GM21381 (cell line): ENCODE measurements at regions not wholly inside any gene's neighbourhood (a gene's known extent, or its start where the extent isn't known, plus 50 kb on each side); places are given as distances from the start of the nearest gene placed in this dataset.

ENCODE experiments used
- ATAC-seq: cut with Tn5 transposase; IDR thresholded peaks from one replicate; pipeline ENCODE4 v1.9.1; 2021; ENCODE audit warnings: mild to moderate bottlenecking, moderate library complexity; ENCODE audit not compliant: unreplicated experiment

DNA sequence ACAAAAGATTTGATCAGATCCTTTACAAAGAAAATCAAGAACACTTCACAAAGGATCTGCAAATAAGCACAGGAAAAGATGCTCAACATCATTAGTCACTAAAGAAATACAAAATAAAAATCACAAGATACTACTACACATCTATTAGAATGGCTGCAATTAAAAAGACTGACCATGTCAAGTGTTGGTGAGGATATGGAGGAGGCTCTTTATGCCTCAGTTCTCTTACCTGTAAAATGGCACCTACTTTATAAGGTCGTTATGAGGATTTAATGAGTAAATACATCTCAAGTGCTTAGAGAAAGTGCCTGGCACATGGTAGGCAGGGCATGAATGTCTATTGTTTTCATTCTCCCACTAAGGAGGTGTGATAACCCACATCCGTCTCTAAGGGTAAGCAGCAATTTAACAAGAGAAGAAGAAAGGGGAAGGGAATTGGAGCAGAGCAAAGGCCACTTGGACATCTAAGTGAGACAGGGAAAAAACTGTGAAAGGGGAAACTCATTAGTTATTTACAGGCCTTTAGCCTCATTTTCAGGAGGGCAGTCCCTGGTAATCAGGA lies 157.5 kb upstream of the NFE2L3 start:
- ATAC-seq, result no peak

- ATAC-seq, result no peak
Measured at GRCh38 chr7:25995216-25995615, 156.8 kb upstream of the NFE2L3 start.

- no peak for ATAC-seq
Measured at GRCh38 chr7:25996006-25996408, 156.0 kb upstream of the NFE2L3 start.

DNA sequence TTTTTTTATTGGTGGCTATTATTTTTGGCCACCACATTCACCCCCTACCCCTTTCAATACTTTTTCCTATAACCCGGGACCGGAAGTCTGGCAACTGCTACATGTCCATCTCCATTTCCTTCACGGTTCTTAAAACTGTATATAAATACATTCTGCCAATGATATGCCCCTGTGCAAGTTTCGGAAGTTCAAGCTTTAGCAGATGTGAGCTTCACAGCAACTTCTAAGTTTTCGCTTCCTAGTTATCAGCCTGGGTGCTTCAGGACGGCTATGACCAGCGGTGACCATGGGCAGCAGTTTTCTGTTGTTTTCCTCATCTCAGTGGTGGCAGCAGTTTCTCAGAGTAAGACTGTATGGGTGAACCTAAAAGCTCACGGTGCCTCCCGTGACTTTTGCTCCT lies 153.5 kb upstream of the NFE2L3 start:
- ATAC-seq, result no peak

DNA sequence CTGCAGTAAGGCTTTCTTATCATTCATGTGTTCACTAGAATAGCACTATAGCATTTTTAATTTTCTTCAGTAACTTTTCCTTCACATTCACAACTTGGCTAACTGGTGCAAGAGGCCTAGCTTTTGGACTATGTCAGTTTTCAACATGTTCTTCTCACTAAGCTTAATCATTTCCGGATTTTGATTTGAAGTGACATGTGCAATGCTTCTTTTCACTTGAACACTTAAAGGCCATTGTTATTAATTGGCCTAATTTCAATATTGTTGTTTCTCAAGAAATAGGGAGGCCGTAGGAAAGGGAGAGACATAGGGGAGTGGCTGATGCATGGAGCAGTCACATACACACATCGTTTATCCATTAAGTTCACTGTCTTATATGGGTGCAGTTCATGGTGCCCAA lies 151.2 kb upstream of the NFE2L3 start:
- ATAC-seq, result no peak

GRCh38 chr7:26001662-26002244 lies 150.2 kb upstream of the NFE2L3 start:
- ATAC-seq, result no peak

DNA sequence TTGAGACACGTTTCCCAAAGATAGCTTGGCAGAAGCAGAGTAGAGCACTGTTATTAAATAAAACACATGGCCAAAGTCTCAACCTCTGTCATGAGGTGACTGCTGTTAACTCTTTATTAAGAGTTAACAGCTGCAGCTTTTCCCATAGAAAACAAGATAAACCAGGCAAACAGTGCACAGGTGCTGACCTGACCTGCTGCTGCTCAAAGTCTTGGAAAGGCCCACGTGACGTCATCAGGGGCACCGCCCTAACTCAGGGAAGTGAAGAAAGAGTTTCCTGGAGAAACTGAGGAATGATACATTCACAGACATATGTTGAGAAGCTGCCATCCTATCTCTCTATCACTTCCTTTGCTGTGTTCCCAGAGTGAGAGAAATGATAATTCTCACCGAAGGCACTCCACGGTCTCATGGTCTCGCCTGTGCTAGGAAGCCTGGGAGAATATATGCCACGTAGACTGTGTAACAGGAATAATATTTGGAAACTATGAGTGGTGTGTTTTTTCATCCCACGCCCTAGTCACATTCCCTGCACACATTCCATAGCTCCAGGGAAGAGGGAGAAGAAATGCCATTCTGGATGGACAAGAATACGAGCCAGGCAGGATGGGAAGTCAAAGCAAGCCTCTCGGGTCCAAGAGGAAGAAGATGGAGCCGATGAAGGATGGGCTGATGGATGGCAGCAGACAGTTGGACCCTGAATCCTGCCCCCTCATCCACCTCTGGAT lies 146.2 kb upstream of the NFE2L3 start:
- ATAC-seq, result no peak

- no peak for ATAC-seq
Measured at GRCh38 chr7:26006426-26006825, 145.6 kb upstream of the NFE2L3 start.

GRCh38 chr7:26007510-26007909 lies 144.5 kb upstream of the NFE2L3 start:
- ATAC-seq, result no peak

DNA sequence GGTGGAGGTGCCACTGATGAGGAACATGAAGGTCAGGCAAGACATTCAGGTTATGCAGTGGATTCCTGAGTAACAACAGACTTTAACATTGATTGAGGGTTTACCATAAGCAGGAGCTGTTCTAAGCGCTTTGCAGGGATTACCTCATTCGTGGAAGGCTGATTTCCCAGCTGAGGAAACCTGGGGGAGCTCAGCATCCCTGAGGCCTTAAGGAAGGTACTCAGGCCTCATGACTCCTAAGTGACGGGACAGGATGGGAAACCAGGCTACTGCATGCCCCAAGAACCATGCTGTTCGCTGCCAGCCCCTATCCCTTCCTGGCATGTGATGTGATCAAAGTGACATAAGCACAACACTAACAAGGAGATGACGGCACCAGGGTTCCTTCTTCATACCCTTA lies 143.6 kb upstream of the NFE2L3 start:
- ATAC-seq, result no peak

DNA sequence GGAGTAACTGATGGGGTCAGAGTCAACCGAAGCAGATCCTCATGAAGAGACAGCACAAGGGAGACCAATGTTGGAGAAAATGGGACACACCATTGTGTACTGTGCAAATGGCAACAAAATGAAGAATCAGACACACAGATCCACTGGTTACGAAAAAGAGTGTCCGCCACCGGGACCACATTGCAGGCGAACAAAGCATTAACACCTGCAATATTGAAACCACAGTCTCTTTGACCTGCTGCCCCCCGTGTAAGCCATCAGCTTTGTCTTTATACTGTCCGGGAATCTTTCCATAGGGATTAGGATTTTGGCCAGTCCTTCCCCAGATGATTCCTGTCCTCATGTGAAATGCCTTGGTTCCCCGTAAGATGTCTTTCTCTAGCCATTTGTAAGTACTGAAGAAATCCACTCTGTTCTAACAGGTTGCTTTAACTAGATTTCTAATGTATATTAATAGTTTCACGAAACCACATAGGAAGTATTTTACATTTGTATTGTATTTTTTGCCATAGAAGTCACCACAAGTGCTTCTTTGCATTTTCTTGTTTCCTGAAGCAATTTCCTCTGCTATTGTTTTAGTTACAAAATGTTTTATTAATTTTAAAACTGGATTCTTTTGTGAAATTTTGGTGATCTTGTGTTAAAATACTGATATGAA lies 140.8 kb upstream of the NFE2L3 start:
- ATAC-seq, result peak; percentile 77

GRCh38 chr7:26013551-26014083 lies 138.4 kb upstream of the NFE2L3 start:
- no peak for ATAC-seq

DNA sequence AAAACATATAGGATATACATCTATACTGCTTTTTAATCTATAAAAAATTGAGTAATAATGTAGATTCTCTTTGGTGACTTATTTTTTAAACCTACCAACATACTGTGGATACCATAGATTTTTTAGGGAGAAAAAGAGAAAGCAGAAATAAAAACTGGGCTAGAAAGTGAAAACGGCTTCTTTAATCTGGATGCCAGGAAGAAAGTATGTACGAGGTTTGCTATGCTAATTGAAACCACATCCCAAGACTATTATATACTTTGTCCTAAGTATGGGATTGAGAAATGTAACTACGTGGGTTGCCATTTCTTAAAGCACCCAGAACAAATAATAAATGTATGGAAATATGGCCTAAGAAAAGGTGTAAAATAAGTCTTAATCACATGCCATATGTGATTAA lies 129.0 kb upstream of the NFE2L3 start:
- no peak for ATAC-seq

GRCh38 chr7:26029911-26030310 lies 122.1 kb upstream of the NFE2L3 start:
- ATAC-seq, result no peak

- no peak for ATAC-seq
Measured at GRCh38 chr7:26034391-26034790, 117.6 kb upstream of the NFE2L3 start.

DNA sequence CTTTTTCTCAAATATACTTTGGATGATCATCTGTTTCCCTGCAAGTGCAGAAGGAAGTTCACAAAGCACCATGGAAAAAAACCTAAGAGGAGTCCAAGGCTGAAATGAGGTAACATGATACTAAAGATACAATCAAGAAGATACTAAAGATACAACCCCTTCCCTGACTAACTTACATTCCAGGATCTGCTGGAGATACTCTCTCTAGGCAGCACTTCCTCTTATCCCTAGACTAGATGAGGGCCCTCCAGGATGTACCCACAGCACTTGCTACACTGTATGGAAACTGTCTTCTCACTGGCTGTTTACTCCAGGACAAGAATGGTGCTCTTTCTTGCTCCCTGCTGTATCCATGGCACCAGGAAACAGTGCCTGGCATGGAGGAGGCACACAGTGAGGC lies 116.4 kb upstream of the NFE2L3 start:
- no peak for ATAC-seq

DNA sequence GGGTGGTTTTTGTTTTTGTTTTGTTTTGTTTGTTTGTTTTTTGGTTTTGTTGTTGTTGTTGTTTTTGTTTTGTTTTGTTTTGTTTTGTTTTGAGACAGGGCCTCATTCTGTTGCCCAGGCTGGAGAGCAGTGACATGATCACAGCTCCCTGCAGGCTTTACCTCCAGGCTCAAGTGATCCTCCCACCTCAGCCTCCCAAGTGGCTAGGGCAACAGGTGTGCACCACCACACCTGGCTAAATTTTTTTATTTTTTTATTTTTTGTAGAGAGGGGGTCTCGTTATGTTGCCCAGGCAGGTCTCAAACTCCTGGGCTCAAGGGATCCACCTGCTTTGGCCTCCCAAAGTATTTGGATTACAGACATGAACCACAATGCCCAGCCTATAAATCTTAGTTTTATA lies 115.9 kb upstream of the NFE2L3 start:
- ATAC-seq, result no peak

GRCh38 chr7:26038201-26038990 lies 113.6 kb upstream of the NFE2L3 start:
- no peak for ATAC-seq

- no peak for ATAC-seq
Measured at GRCh38 chr7:26040085-26040484, 111.9 kb upstream of the NFE2L3 start.

GRCh38 chr7:26042237-26042636 lies 109.8 kb upstream of the NFE2L3 start:
- no peak for ATAC-seq

- no peak for ATAC-seq
Measured at GRCh38 chr7:26043801-26044200, 108.2 kb upstream of the NFE2L3 start.
